Activated CD4-positive, alpha-beta T cell treated with anti-CD3 and anti-CD28 coated beads, Interleukin-2, Interleukin-6, amounts not matched to agents 100 ng/mL and 50 ng/mL, durations not matched to agents 16 hours and 8 hours (primary cell): ENCODE measurements at regions not wholly inside any gene's neighbourhood (a gene's known extent, or its start where the extent isn't known, plus 50 kb on each side); places are given as distances from the start of the nearest gene placed in this dataset.
"Not testable (repeated sequence)": the region's sequence is repeated elsewhere in the genome, so short reads cannot be mapped to it uniquely, and the experiment has no call there.

ENCODE experiments used
- DNase-seq: peaks from one replicate; pipeline ENCODE4 v3.0.0-alpha.2; 2020

GRCh38 chr9:40592406-40592805, 536.1 kb downstream of the FOXD4L6 start:
- DNase-seq, result not testable (repeated sequence)

GRCh38 chr9:40591915-40592314, 536.6 kb downstream of the FOXD4L6 start:
- not testable (repeated sequence) for DNase-seq

GRCh38 chr9:40587475-40588195, 540.8 kb downstream of the FOXD4L6 start:
- DNase-seq, result not testable (repeated sequence)

GRCh38 chr9:40584039-40584438, 544.4 kb downstream of the FOXD4L6 start:
- peak; percentile 3 for DNase-seq

GRCh38 chr9:40583230-40583629, 545.3 kb downstream of the FOXD4L6 start:
- peak; percentile 13 for DNase-seq

GRCh38 chr9:40578908-40579307, 549.6 kb downstream of the FOXD4L6 start:
- not testable (repeated sequence) for DNase-seq
